Stimulated activated CD4-positive, alpha-beta T cell treated with anti-CD3 and anti-CD28 coated beads, TNF-alpha, amount 100 ng/mL, for 1 hour (primary cell): ENCODE measurements at regions not wholly inside any gene's neighbourhood (a gene's known extent, or its start where the extent isn't known, plus 50 kb on each side); places are given as distances from the start of the nearest gene placed in this dataset.

ENCODE experiments used
- DNase-seq, 3 donors: peaks; one replicate each; pipeline ENCODE4 v3.0.0-alpha.2; 2020; ENCODE audit warnings: low read depth in 3 of 3, low spot score in 1 of 3

DNA sequence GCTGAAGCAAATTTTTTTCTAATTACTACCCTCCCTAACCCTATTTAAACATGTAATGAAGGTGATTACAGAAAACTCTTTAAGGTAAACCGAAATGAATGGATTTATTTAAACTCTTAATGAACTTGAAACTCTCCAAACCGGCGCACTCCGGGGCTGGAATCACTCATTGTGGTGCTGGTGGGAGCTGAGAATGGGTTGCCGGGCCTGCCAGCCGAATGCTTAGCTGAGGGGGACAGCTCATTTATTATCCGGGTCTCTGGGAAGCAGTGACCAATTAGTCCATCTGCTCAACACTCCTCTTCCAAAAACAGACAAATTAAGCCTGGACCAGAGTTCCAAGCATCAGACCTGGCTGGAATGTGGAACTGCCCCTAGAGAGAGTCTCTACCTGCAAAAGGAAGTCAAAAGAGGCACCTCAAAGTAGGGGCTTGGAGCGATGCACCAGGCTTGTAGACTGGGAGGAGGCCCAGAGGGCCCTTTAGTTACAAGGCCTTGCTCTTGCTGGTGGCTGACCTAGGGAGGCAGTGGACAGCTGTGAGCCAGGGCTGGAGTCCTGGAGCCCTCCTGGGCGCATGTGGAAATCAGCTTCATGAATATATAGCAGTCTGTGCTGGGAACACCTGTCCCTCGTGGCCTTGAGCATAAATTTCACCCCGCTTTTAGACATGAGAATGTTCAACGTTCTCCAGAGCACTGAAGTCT is 320.7 kb downstream of the AJAP1 start:
- DNase-seq = no peak

DNA sequence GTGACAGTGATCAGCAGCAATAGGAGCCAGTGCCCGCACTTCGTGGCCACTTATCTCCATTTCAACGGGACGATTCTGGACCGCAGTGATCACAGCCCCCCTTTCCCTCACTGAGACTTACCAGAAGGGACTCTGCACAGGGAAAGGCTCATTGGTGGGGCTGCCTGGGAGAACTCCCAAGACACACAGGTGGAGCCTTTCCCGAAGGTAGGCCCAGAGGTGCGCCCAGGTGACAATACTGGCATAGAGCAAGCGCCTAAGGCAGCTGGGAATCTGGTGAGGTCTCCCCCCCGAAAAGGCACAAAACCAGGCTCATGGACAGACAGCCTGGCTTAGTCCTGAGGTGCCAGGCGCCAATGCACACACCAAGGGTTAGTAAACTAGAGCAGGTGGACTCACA is 318.9 kb downstream of the AJAP1 start:
- no peak for DNase-seq

DNA sequence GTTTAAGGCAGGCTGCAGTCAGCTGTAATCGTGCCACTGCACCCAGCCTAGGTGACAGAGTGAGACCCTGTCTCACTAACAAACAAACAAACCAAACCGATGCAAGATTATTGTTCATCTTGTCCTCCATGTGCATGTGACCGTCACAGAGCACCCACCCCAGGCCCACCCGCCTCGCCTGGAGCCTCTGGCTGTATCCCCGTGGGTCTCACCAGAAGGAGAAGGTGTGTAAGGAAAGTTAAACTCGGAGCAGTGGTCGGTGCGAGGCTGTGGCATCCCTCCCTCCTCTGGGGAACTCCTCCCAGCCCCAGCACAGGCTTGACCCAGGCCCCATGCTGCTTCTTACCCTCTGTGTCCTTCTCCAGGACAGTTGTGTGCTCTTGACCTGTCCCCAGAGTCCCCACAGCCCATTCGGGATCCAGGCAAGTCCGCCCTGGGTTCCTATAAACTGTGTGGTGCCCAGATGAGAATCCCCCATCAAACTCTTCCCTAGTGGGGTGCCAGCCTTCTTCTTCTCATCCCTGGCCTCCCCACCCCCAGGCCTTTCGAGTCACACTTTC is 318.4 kb downstream of the AJAP1 start:
- DNase-seq = no peak

- no peak for DNase-seq
These were observed 317.3 kb downstream of the AJAP1 start for GRCh38 chr1:4971666-4972065.

DNA sequence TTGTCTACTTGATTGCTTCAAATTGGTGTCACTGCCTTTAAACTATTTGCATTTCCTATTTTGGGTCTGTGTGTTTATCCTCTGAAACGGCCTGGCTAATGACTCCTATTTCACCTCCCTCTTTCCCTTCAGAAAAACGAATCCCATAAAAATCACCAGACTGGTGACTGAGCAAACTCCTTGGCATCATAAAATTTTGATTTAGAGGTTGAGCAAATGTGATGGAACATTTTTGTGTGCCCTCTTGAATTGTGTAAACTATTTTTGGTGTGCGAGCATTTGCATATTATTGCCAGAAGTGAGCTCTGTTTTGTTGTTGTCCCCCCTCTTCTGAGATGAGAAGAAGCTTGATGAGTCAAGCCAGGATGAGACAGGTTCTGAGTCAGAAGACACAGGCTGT is 316.1 kb downstream of the AJAP1 start:
- DNase-seq = no peak

DNA sequence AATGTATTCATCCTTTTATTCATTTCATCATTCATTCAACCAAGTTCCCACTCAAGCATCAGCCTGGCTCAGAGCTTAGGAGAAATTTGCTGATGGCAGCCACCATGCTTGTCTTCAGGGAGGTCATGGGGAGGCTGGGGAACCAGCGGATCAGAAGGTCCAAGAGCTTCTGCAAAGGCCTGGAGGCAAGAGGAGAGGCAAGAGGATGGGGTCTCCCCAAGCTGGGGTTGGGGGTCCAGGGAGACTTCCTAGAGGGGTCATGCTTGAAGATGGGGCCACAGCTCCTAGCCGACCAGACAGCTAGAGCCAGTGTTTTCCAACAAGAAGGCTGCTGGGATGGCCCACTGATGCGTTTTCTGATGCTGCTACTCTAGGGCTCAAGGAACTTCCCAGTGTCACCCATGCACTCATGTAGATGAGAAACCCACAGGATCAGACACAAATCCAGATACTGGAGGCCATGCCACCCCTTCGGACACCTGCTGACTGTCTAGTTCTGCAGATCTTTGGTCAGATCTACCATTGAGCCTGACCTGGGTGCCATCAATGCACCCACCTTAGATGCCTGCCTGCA is 315.2 kb downstream of the AJAP1 start:
- no peak for DNase-seq

DNA sequence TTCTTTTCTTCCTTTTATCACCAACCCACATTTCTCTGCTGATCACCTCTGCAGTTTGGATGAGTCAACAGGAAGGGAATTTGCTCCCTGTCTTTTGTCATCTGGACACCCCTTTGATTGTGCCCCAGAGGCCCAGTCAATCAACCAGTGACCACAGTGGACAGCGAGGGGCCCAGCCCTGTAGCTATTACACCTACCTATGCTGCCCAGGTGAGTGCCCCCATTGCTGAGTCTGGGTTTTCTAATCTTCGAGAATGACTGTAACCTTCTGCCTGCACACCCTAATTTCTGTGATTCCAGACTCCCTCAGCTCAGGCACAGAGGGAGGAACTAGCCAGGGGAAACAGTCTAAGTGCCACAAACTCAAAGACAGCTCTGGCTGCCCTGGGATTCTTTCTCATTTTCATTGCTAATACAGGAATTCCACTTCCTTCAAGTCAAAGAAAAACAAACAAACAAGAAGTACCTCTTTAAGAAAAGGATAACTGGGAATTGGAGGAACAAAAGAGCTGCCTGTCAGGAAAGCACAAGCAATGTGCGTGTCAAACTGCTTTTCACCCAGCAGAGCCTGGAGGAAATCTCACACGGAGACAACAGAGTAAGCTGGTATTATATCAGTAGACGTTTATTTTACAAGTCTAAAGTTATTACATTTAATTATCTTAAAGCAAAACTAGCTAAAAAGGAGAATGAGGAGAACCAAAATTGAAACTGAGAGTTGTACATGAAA is 311.1 kb downstream of the AJAP1 start:
- DNase-seq = no peak

GRCh38 chr1:4964634-4965345 is 310.4 kb downstream of the AJAP1 start:
- DNase-seq = no peak

DNA sequence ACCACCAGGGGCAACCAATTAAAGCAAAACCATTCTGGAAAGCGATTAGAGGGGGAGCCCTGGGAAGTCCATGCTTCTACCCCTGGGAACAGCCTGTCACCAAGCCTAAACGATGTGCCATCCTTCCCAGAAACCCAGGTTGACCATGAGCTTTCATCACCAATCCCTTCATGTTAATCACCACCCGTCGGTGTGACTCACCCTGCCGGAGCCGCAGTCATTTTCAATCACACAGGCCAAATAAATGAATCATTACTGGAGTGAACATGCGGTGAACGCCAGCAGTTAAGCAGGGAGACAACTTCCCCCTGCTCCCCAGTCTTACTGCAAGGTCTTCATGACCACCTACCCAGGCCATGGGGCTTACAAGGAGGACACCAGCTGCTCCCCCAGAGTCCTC is 308.8 kb downstream of the AJAP1 start:
- DNase-seq = no peak

DNA sequence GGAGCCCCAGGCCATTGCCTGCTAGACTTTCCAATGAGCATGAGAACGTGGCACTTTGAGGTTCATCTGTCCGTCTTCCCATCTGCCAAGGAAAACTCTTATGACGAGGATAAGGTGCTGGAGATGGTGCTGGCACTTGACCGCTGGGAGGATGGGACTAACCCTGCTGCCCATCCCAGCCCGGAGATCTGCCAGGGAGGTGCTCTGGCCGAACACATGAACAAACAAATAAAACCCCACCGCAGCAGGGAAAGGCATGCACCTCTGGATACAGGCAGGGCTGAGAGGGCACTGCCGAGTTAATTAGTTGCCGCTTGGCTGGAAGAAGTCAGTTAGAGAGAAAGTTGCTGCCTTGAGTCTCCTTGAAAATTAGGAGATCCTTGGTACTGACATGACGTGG is 308.4 kb downstream of the AJAP1 start:
- no peak for DNase-seq

GRCh38 chr1:4961935-4962645 is 307.7 kb downstream of the AJAP1 start:
- no peak for DNase-seq

DNA sequence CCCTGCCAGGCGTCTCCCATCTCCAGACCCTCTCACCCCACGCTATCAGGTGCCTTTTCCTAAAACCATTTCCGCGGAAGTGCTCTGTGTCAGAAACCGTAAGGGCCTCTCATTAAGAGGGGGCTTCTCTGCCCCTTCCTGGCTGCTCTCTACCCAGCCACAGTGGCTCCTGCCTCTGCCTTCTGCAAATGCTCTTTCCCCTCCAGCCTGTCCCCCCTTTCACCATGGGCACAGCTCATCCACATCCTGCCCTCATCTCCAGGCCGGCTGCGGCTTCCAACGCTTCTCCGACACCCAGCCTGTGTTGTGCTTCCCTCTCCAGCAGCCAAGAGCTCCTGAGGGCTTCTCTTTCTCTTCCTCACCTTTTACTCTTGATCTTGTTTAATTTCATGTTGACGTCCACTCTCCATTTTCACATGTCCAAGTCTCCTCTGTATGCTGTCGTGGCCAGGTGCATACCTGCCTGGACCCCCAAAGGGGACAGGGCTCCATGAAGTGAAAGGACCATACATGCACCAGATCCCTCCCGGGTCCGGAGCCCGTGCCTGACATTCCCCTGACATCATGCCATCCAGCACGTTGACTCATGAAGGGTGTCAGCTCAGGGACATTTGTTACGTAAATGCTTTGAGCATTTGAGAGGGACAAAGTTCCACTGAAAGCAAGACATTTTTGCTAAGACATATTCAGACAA is 306.5 kb downstream of the AJAP1 start:
- no peak for DNase-seq

GRCh38 chr1:4960336-4960735 is 305.9 kb downstream of the AJAP1 start:
- no peak for DNase-seq

GRCh38 chr1:4959216-4959615 is 304.8 kb downstream of the AJAP1 start:
- DNase-seq = no peak

GRCh38 chr1:4957027-4957426 is 302.6 kb downstream of the AJAP1 start:
- no peak for DNase-seq

GRCh38 chr1:4954392-4954791 is 300.0 kb downstream of the AJAP1 start:
- no peak for DNase-seq

- no peak for DNase-seq
These were observed 297.2 kb downstream of the AJAP1 start for GRCh38 chr1:4951601-4952000.

DNA sequence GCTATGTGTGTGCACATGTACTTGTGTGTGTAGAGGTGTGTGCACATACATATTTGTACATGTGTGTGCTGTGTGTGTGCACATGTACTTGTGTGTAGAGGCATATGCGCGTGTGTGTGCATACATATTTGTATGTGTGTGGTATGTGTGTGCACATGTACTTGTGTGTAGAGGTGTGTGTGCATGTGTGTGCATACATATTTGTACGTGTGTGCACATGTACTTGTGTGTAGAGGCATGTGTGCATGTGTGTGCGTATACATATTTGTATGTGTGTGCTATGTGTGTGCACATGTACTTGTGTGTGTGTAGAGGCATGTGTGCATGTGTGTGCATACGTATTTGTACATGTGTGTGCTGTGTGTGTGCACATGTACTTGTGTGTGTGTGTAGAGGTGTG is 291.9 kb downstream of the AJAP1 start:
- DNase-seq = no peak

- DNase-seq = no peak
These were observed 290.5 kb downstream of the AJAP1 start for GRCh38 chr1:4944911-4945310.

GRCh38 chr1:4944072-4944471 is 289.7 kb downstream of the AJAP1 start:
- DNase-seq = no peak
